HL-60 (cell line): ENCODE measurements at regions not wholly inside any gene's neighbourhood (a gene's known extent, or its start where the extent isn't known, plus 50 kb on each side); places are given as distances from the start of the nearest gene placed in this dataset.
"Not testable (repeated sequence)": the region's sequence is repeated elsewhere in the genome, so short reads cannot be mapped to it uniquely, and the experiment has no call there.

Experiments
- DNase-seq, 2 experiments: peaks; one replicate each; pipeline ENCODE4 v3.0.0-alpha.2; 2010 to 2020; ENCODE audit warnings: low read depth in 1 of 2, low spot score in 1 of 2
- H3K27ac ChIP-seq: fragments of 250-450 bp; sonication (Bioruptor Pico); replicated peaks from 2 replicates; pipeline ENCODE4 v1.5.1; 2020; ENCODE audit warnings: mild to moderate bottlenecking, moderate library complexity
- H3K27me3 ChIP-seq: fragments of 250-450 bp; sonication (Bioruptor Pico); 2 replicates; pipeline ENCODE4 v1.5.1; 2021; ENCODE audit warnings: mild to moderate bottlenecking, moderate library complexity; ENCODE audit not compliant: insufficient read depth, poor library complexity, severe bottlenecking
- H3K4me3 ChIP-seq: replicated peaks from 2 replicates; pipeline ENCODE4 v1.5.1; 2011; ENCODE audit warnings: mild to moderate bottlenecking, control low read depth, low read length; ENCODE audit not compliant: insufficient read depth
- GABPA ChIP-seq: IDR thresholded peaks from 2 replicates; pipeline ENCODE4 v1.6.1; 2012; ENCODE audit warnings: low read depth
- POLR2AphosphoS5 ChIP-seq: IDR thresholded peaks from 2 replicates; pipeline ENCODE4 v1.6.1; 2012; ENCODE audit warnings: low read depth
- SPI1 ChIP-seq: IDR thresholded peaks from 2 replicates; pipeline ENCODE4 v1.6.1; 2012; ENCODE audit warnings: low read depth, mild to moderate bottlenecking, borderline replicate concordance
- TF ChIP-seq, protein P1 (sequence below): IDR thresholded peaks from 2 replicates; pipeline ENCODE4 v1.6.1; 2012; ENCODE audit warnings: low read depth; ENCODE audit not compliant: insufficient replicate concordance
- TF ChIP-seq, protein P2 (sequence below): IDR thresholded peaks from one replicate; pipeline ENCODE4 v1.5.1; 2011; ENCODE audit warnings: low read length, control low read depth, inconsistent platforms; ENCODE audit not compliant: insufficient read depth

DNA sequence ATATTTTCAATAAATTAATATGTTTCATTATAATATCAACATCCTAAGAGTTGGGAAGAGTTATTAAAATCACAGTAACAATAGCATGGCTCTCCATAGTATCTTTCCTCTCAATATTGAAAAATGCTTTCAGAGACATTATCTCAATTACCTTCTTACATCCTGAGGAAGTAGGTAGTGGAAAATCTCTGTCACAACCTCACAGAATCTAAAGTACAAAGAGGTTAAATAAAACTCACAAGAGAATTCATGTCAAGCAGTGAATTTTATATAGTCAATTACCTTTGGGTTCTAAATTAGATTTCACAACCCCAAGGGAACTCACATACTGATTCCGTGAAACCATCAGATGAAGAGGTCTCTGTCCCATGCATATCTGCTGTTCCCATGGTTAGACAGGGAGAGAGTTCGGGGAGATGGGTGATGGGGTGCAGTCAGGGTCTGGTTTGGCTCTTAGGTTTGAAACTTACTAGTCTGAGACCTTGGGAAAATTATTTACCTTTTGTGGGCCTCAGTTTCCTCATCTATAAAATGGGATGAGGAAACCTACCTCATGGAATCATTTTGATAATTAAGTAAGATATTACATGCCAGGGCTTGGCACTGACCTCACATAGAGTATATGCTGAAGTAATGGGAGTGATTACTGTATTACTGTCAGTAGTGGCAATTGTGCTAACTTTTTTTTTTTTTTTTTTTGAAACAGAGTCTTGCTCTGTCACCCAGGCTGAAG, 74.0 kb upstream of the SNX9 start:
- no peak for DNase-seq

DNA sequence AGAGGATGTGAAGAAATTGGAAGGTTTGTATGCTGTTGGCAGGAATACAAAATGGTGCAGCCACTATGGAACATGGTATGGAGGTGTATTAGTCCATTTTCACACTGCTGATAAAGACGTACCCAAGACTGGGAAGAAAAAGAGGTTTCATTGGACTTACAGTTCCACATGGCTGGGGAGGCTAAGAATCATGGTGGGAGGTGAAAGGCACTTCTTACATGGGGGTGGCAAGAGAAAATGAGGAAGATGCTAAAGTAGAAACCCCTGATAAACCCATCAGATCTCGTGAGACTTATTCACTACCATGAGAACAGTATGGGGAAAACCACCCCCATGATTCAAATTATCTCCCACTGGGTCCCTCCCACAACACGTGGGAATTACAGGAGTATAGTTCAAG, 72.1 kb upstream of the SNX9 start:
- H3K27me3 ChIP-seq, H3K4me3 ChIP-seq, H3K27ac ChIP-seq, DNase-seq: not testable (repeated sequence)

More for the DNA sequence above, 74.0 kb upstream of the SNX9 start:
- Histone ChIP-seq H3K27me3 (no peaks in the 10 kb centered on the region), H3K27ac (no peak overlapping the region), H3K4me3 (no peak overlapping the region)
- TF ChIP-seq SPI1 (no peak), POLR2AphosphoS5 (no peak), GABPA (no peak)
- TF ChIP-seq, protein P1, sequence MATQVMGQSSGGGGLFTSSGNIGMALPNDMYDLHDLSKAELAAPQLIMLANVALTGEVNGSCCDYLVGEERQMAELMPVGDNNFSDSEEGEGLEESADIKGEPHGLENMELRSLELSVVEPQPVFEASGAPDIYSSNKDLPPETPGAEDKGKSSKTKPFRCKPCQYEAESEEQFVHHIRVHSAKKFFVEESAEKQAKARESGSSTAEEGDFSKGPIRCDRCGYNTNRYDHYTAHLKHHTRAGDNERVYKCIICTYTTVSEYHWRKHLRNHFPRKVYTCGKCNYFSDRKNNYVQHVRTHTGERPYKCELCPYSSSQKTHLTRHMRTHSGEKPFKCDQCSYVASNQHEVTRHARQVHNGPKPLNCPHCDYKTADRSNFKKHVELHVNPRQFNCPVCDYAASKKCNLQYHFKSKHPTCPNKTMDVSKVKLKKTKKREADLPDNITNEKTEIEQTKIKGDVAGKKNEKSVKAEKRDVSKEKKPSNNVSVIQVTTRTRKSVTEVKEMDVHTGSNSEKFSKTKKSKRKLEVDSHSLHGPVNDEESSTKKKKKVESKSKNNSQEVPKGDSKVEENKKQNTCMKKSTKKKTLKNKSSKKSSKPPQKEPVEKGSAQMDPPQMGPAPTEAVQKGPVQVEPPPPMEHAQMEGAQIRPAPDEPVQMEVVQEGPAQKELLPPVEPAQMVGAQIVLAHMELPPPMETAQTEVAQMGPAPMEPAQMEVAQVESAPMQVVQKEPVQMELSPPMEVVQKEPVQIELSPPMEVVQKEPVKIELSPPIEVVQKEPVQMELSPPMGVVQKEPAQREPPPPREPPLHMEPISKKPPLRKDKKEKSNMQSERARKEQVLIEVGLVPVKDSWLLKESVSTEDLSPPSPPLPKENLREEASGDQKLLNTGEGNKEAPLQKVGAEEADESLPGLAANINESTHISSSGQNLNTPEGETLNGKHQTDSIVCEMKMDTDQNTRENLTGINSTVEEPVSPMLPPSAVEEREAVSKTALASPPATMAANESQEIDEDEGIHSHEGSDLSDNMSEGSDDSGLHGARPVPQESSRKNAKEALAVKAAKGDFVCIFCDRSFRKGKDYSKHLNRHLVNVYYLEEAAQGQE: no peak
- TF ChIP-seq, protein P2, sequence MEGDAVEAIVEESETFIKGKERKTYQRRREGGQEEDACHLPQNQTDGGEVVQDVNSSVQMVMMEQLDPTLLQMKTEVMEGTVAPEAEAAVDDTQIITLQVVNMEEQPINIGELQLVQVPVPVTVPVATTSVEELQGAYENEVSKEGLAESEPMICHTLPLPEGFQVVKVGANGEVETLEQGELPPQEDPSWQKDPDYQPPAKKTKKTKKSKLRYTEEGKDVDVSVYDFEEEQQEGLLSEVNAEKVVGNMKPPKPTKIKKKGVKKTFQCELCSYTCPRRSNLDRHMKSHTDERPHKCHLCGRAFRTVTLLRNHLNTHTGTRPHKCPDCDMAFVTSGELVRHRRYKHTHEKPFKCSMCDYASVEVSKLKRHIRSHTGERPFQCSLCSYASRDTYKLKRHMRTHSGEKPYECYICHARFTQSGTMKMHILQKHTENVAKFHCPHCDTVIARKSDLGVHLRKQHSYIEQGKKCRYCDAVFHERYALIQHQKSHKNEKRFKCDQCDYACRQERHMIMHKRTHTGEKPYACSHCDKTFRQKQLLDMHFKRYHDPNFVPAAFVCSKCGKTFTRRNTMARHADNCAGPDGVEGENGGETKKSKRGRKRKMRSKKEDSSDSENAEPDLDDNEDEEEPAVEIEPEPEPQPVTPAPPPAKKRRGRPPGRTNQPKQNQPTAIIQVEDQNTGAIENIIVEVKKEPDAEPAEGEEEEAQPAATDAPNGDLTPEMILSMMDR: no peak

DNA sequence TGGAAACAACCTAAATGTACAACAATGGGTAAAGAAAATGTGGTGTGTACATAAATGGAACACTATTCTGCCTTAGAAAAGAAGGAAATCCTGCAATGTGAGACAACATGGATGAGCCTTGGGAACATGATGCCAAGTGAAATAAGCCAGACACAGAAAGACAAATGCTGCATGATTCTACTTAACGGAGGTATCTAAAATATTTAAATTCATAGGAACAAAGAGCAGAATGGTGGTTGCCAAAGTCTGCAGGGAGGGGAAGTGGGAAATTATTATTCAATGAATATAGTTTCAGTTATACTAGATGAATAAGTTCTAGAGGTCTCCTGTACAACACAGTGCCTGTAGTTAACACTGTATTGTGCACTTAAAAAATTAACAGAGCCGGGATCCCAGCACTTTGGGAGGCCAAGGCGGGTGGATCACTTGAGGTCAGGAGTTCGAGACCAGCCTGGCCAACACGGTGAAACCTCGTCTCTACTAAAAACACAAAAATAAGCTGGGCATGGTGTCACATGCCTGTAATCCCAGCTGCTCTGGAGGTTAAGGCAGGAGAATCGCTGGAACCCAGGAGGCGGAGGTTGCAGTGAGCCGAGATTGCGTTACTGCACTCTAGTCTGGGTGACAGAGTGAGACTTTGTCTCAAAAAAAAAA, 71.4 kb upstream of the SNX9 start:
- DNase-seq: no peak
- no peak overlapping the region for H3K4me3 ChIP-seq
- H3K27me3 ChIP-seq: no peaks in the 10 kb centered on the region
- TF ChIP-seq GABPA: no peak
- no peak for TF ChIP-seq SPI1
- TF ChIP-seq, protein P2: no peak
- TF ChIP-seq POLR2AphosphoS5: no peak
- TF ChIP-seq, protein P1: no peak
- H3K27ac ChIP-seq: no peak overlapping the region

DNA sequence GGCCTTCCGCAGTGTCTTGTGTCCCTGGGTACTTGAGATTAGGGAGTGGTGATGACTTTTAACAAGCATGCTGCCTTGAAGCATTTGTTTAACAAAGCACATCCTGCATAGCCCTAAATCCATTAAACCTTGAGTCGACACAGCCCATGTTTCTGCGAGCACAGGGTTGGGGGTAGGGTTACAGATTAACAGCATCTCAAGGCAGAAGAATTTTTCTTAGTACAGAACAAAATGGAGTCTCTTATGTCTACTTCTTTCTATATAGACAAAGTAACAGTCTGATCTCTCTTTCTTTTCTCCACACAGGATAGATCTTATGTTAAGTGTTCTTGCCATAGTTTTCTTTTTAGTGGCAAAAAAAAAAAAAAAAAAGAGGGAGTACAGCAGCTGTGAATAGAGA, 70.2 kb upstream of the SNX9 start:
- not testable (repeated sequence) for H3K27me3 ChIP-seq, H3K27ac ChIP-seq, H3K4me3 ChIP-seq, DNase-seq

DNA sequence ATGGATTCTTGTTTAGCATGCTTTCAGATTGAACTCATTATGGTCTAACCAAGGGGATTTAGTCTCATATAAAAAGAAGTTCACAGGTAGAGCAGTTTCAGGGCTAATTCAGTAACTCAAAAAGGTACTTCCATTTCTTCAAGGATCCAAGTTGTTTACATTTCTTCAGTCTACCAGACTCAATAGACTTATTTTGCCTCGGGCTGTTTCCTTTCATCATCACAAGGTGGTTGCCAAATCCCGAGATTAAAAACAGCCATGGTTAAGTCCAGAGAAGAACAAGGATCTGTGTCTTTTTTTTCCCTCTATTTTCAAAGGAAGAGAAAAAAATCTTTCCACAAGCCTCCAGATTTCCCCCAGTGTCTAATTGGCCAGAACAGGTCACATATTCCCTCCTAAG, 69.8 kb upstream of the SNX9 start:
- Histone ChIP-seq H3K27me3 (no peaks in the 10 kb centered on the region), H3K27ac (no peak overlapping the region), H3K4me3 (no peak overlapping the region)
- TF ChIP-seq SPI1: no peak
- TF ChIP-seq, protein P1: no peak
- no peak for TF ChIP-seq GABPA
- TF ChIP-seq, protein P2: no peak
- no peak for TF ChIP-seq POLR2AphosphoS5
- DNase-seq: no peak
